HL-60 (cell line): ENCODE measurements at regions not wholly inside any gene's neighbourhood (a gene's known extent, or its start where the extent isn't known, plus 50 kb on each side); places are given as distances from the start of the nearest gene placed in this dataset.

Experiments
- CTCF ChIP-seq: IDR thresholded peaks from one replicate; pipeline ENCODE4 v1.5.1; 2011; ENCODE audit warnings: low read length, control low read depth, inconsistent platforms; ENCODE audit not compliant: insufficient read depth
- GABPA ChIP-seq: IDR thresholded peaks from 2 replicates; pipeline ENCODE4 v1.6.1; 2012; ENCODE audit warnings: low read depth
- POLR2AphosphoS5 ChIP-seq: IDR thresholded peaks from 2 replicates; pipeline ENCODE4 v1.6.1; 2012; ENCODE audit warnings: low read depth
- REST ChIP-seq: IDR thresholded peaks from 2 replicates; pipeline ENCODE4 v1.6.1; 2012; ENCODE audit warnings: low read depth; ENCODE audit not compliant: insufficient replicate concordance

GRCh38 chr13:105312906-105313305, 1222.6 kb downstream of the EFNB2 start:
- no peak for TF ChIP-seq CTCF
- TF ChIP-seq POLR2AphosphoS5 = no peak
- TF ChIP-seq REST = no peak
- no peak for TF ChIP-seq GABPA
